ENCODE measurements at regions not wholly inside any gene's neighbourhood (a gene's known extent, or its start where the extent isn't known, plus 50 kb on each side); places are given as distances from the start of the nearest gene placed in this dataset.

- TF ChIP-seq CTCF (IDR thresholded peaks at IDR 0.05; ENCODE audit: low read length, missing control alignments): no peak
- DNase-seq (ENCODE audit: low read depth): peak; percentile 13
- H3K4me3 ChIP-seq (replicated peaks; ENCODE audit: low read depth, low read length): no peak overlapping the region
These were observed 336.0 kb upstream of the TNP1 start for GRCh38 chr2:217195658-217196446.

- no peak for DNase-seq (ENCODE audit: low read depth)
- TF ChIP-seq CTCF (IDR thresholded peaks at IDR 0.05; ENCODE audit: low read length, missing control alignments): no peak
These were observed 335.2 kb upstream of the TNP1 start for GRCh38 chr2:217195016-217195415.

GRCh38 chr2:217193431-217194340 lies 333.8 kb upstream of the TNP1 start:
- TF ChIP-seq CTCF (IDR thresholded peaks at IDR 0.05; ENCODE audit: low read length, missing control alignments): no peak
- no peak for DNase-seq (ENCODE audit: low read depth)
- no peak overlapping the region for H3K4me3 ChIP-seq (replicated peaks; ENCODE audit: low read depth, low read length)

More at GRCh38 chr2:217195016-217195415, 335.2 kb upstream of the TNP1 start:
- H3K4me3 ChIP-seq (replicated peaks; ENCODE audit: low read depth, low read length): no peak overlapping the region

- no peak for TF ChIP-seq CTCF (IDR thresholded peaks at IDR 0.05; ENCODE audit: low read length, missing control alignments)
- H3K4me3 ChIP-seq (replicated peaks; ENCODE audit: low read depth, low read length): no peak overlapping the region
- no peak for DNase-seq (ENCODE audit: low read depth)
These were observed 332.5 kb upstream of the TNP1 start for GRCh38 chr2:217192366-217192765.

GRCh38 chr2:217189747-217190146 lies 329.9 kb upstream of the TNP1 start:
- no peak for DNase-seq (ENCODE audit: low read depth)
- no peak overlapping the region for H3K4me3 ChIP-seq (replicated peaks; ENCODE audit: low read depth, low read length)
- no peak for TF ChIP-seq CTCF (IDR thresholded peaks at IDR 0.05; ENCODE audit: low read length, missing control alignments)

- H3K4me3 ChIP-seq (replicated peaks; ENCODE audit: low read depth, low read length): no peak overlapping the region
- DNase-seq (ENCODE audit: low read depth): no peak
- TF ChIP-seq CTCF (IDR thresholded peaks at IDR 0.05; ENCODE audit: low read length, missing control alignments): no peak
These were observed 329.3 kb upstream of the TNP1 start for GRCh38 chr2:217189131-217189530.

Data from fibroblast of pulmonary artery (primary cell).